ENCODE measurements at regions not wholly inside any gene's neighbourhood (a gene's known extent, or its start where the extent isn't known, plus 50 kb on each side); places are given as distances from the start of the nearest gene placed in this dataset.

GRCh38 chr9:117466111-117466510 lies 51.3 kb upstream of the ASTN2 start:
- TF ChIP-seq EZH2 (optimal IDR thresholded peaks at IDR 0.05; ENCODE audit: low read depth, low read length), result no peak
- TF ChIP-seq CTCF (IDR thresholded peaks at IDR 0.05; ENCODE audit: low read length), result no peak
- no peak for TF ChIP-seq EZH2phosphoT487 (IDR thresholded peaks at IDR 0.05; ENCODE audit: low read length)

All from MM.1S (cell line).